ENCODE measurements at regions not wholly inside any gene's neighbourhood (a gene's known extent, or its start where the extent isn't known, plus 50 kb on each side); places are given as distances from the start of the nearest gene placed in this dataset.
"Not testable (repeated sequence)": the region's sequence is repeated elsewhere in the genome, so short reads cannot be mapped to it uniquely, and the experiment has no call there.

GRCh38 chrX:109889289-109890006 is 113.5 kb upstream of the TMEM164 start:
- no peaks in the 10 kb centered on the region for H3K9me3 Mint-ChIP-seq
- DNase-seq (no peak), ATAC-seq (no peak)
- H3K27me3 Mint-ChIP-seq: peaks cover 8% of the 10 kb centered on the region
- H3K4me3 Mint-ChIP-seq: no peak overlapping the region
- peak overlapping the region in 1 of 2 donors; percentile 71 for H3K27ac Mint-ChIP-seq
- no peaks in the 10 kb centered on the region for H3K4me1 Mint-ChIP-seq

DNA sequence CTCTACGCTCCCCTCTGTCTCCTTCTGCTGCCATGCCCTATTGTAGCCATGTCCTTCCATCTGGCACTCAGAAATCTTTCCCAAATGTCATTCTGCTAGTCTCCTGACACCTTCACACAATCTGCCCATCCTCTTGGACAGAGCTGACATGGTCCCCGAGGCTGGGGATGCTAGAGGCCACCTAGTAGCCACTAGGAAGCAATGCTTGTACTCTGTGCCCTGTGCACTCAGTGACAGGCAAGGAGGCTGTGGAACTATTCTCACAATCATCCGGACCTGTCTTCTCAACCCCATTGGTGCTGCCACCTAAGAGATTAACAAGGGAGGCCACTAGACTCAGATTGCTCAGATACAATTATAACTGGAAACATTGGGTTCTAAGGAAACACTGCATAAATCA is 112.6 kb upstream of the TMEM164 start:
- H3K4me3 Mint-ChIP-seq: no peak overlapping the region
- ATAC-seq (no peak), DNase-seq (no peak)
- H3K9me3 Mint-ChIP-seq: no peaks in the 10 kb centered on the region
- H3K27me3 Mint-ChIP-seq: peaks cover 8% of the 10 kb centered on the region
- H3K27ac Mint-ChIP-seq: no peak overlapping the region
- H3K4me1 Mint-ChIP-seq: no peaks in the 10 kb centered on the region

- peak; percentile 15 to 38 for DNase-seq
- Mint-ChIP-seq H3K4me1 (no peaks in the 10 kb centered on the region), H3K9me3 (no peaks in the 10 kb centered on the region), H3K4me3 (no peak overlapping the region), H3K27ac (no peak overlapping the region), H3K27me3 (peaks cover 8% of the 10 kb centered on the region)
- peak; percentile 48 for ATAC-seq
Observed at GRCh38 chrX:109890910-109891502, 111.9 kb upstream of the TMEM164 start.

GRCh38 chrX:109896024-109896423 is 106.9 kb upstream of the TMEM164 start:
- not testable (repeated sequence) for H3K4me1 Mint-ChIP-seq, H3K4me3 Mint-ChIP-seq, H3K27me3 Mint-ChIP-seq, DNase-seq, H3K27ac Mint-ChIP-seq, ATAC-seq
- peaks cover 4 to 12% of the 10 kb centered on the region in 2 donors for H3K9me3 Mint-ChIP-seq

- peaks cover 4 to 12% of the 10 kb centered on the region in 2 donors for H3K9me3 Mint-ChIP-seq
- ATAC-seq: no peak
- H3K27ac Mint-ChIP-seq: no peak overlapping the region
- no peaks in the 10 kb centered on the region for H3K4me1 Mint-ChIP-seq
- H3K27me3 Mint-ChIP-seq: no peaks in the 10 kb centered on the region
- H3K4me3 Mint-ChIP-seq: no peak overlapping the region
- no peak for DNase-seq
Observed at GRCh38 chrX:109902665-109903064, 100.2 kb upstream of the TMEM164 start.

DNA sequence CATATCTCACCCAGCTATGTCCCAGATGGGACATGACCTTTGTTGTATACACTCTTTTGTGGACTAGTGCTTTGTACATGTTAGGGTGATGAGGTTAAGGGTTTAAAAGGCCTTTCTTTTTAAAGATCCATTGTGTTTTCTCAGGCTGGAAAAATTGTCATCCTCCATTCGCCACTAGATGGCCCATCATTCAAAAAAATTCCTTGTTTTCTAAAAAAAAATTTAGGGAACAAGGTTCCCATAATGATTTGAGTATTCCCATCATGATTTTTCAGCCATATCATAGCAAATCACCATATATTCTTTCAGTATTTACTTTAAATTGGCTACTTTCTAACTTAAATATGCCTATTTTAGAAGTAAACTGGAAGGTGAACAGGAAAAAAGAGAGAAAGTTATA is 91.9 kb upstream of the TMEM164 start:
- DNase-seq (no peak), ATAC-seq (no peak)
- Mint-ChIP-seq H3K27ac (no peak overlapping the region), H3K9me3 (no peaks in the 10 kb centered on the region), H3K4me1 (no peaks in the 10 kb centered on the region), H3K27me3 (no peaks in the 10 kb centered on the region), H3K4me3 (no peak overlapping the region)

GRCh38 chrX:109912993-109913392 is 89.9 kb upstream of the TMEM164 start:
- H3K27ac Mint-ChIP-seq, H3K9me3 Mint-ChIP-seq, H3K4me1 Mint-ChIP-seq, ATAC-seq, H3K4me3 Mint-ChIP-seq, H3K27me3 Mint-ChIP-seq, DNase-seq: not testable (repeated sequence)

DNA sequence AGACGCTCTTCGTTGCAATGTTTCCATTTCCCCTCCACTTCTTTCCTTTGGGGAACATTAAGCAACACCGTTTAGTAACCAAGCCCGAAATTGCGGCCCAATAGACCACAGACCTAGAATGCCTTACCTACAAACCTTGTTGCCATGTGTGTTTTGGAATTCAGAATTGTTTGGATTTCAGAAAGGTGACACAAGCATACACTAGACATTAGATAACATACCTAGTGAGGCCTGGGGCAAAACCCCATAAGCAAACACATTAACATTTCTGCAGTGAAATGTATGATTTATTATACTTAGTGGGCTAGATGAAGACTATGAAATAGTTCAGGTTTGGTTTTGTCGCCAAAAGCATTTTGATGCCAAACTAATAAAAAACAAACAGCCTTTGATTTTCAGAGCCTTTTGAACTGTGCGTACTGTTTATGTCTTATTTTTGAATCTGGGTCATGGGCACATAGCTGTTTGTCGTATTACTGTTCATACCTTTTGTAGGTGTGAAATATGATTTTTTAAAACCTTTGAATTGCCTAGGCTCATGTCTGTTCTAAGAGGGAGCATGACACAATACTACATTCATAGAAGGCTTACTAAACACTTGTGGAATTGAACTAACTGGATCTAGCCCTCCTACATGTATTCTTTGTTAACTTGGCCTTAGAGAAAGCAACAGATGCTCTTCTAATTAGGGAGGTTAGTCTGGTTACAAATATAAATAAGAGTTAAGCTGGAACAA is 88.6 kb upstream of the TMEM164 start:
- ATAC-seq: no peak
- no peak for DNase-seq
- Mint-ChIP-seq H3K27me3 (no peaks in the 10 kb centered on the region), H3K27ac (no peak overlapping the region), H3K9me3 (no peaks in the 10 kb centered on the region), H3K4me3 (no peak overlapping the region), H3K4me1 (no peaks in the 10 kb centered on the region)

- ATAC-seq: no peak
- Mint-ChIP-seq H3K27ac (no peak overlapping the region), H3K27me3 (no peaks in the 10 kb centered on the region), H3K4me3 (no peak overlapping the region), H3K4me1 (no peaks in the 10 kb centered on the region), H3K9me3 (no peaks in the 10 kb centered on the region)
- DNase-seq: no peak
Observed at GRCh38 chrX:109918753-109919152, 84.2 kb upstream of the TMEM164 start.

DNA sequence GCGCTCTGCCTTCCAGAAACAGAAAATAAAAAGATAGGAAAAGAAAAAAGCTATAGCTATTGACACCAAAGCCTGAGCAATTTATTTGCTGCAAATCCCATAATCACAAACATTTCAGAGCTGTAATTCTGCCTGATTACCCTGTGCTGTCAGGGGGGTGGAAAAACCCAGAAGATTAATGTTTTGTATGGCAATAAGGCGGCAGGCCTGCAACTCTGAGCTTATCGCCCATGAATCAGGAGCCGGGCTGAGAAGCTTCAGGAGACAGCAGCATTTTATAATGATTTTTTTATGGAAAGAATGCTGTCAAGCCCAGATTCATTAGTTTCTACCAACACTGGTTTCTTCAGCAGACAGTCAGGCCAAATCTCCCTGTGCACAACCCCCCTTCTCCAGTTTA is 82.6 kb upstream of the TMEM164 start:
- ATAC-seq (no peak), DNase-seq (no peak)
- Mint-ChIP-seq H3K4me1 (peaks cover 5% of the 10 kb centered on the region), H3K9me3 (no peaks in the 10 kb centered on the region), H3K4me3 (no peak overlapping the region), H3K27ac (no peak overlapping the region), H3K27me3 (no peaks in the 10 kb centered on the region)

DNA sequence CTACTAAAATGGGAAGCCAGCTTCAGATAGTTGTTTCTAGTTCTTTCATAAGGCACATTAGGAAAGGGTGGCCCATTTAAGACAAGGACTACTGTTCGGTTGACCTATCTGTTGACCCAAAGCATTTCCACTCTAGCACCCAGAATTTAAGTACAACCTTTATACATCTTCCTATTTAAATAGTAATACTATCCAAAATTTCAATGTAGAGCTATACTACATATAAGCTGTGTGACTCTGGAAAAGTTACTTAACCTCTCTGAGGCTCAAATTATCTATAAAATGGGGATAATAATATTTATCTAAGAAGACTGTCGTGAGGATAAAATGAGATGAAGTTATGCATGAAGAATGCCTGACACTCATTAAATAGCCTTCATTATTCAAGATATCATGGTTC is 82.0 kb upstream of the TMEM164 start:
- no peak for ATAC-seq
- no peak overlapping the region for H3K4me3 Mint-ChIP-seq
- no peak overlapping the region for H3K27ac Mint-ChIP-seq
- no peaks in the 10 kb centered on the region for H3K27me3 Mint-ChIP-seq
- no peaks in the 10 kb centered on the region for H3K9me3 Mint-ChIP-seq
- DNase-seq: no peak
- H3K4me1 Mint-ChIP-seq: peaks cover 5% of the 10 kb centered on the region

- DNase-seq (no peak), ATAC-seq (no peak)
- no peak overlapping the region for H3K27ac Mint-ChIP-seq
- H3K4me3 Mint-ChIP-seq: no peak overlapping the region
- H3K9me3 Mint-ChIP-seq: no peaks in the 10 kb centered on the region
- H3K27me3 Mint-ChIP-seq: no peaks in the 10 kb centered on the region
- peaks cover 5% of the 10 kb centered on the region for H3K4me1 Mint-ChIP-seq
Observed at GRCh38 chrX:109922190-109922589, 80.7 kb upstream of the TMEM164 start.

DNA sequence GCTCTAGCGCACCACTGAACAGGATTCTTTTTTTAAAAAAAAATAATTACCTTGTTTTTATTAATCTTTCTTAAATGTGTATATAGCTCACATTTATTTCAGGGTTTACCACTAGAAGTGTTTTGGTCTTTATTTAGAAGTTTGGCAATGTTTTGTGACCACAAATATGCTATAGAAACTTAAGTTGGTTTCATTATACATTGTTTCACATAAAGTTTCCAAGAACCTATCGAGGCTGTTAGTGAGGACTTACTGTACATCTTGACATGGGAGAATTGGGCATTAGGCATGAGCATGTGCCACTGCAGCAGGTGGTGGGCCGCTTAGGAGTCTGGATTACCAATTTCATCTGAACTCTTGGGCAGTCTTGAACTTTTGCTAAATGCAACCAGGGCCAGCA is 77.9 kb upstream of the TMEM164 start:
- DNase-seq, H3K9me3 Mint-ChIP-seq, ATAC-seq, H3K27me3 Mint-ChIP-seq, H3K4me1 Mint-ChIP-seq: not testable (repeated sequence)
- Mint-ChIP-seq H3K27ac (peak overlapping the region in 1 of 2 donors; percentile 13), H3K4me3 (peak overlapping the region in 1 of 2 donors; percentile 15)

- DNase-seq: no peak
- H3K4me1 Mint-ChIP-seq: peaks cover 5% of the 10 kb centered on the region
- no peaks in the 10 kb centered on the region for H3K27me3 Mint-ChIP-seq
- no peak for ATAC-seq
- no peak overlapping the region for H3K4me3 Mint-ChIP-seq
- H3K9me3 Mint-ChIP-seq: no peaks in the 10 kb centered on the region
- no peak overlapping the region for H3K27ac Mint-ChIP-seq
Observed at GRCh38 chrX:109925656-109926055, 77.3 kb upstream of the TMEM164 start.

GRCh38 chrX:109926118-109926517 is 76.8 kb upstream of the TMEM164 start:
- DNase-seq (no peak), ATAC-seq (no peak)
- Mint-ChIP-seq H3K9me3 (no peaks in the 10 kb centered on the region), H3K27me3 (no peaks in the 10 kb centered on the region), H3K4me1 (peaks cover 5% of the 10 kb centered on the region), H3K4me3 (no peak overlapping the region), H3K27ac (no peak overlapping the region)

Data from stimulated activated naive CD8-positive, alpha-beta T cell treated with anti-CD3 and anti-CD28 coated beads, Interleukin-15, amount 100 ng/mL, for 72 hours (primary cell).